Prostate gland (tissue), 2 donors: ENCODE measurements at regions not wholly inside any gene's neighbourhood (a gene's known extent, or its start where the extent isn't known, plus 50 kb on each side); places are given as distances from the start of the nearest gene placed in this dataset.

Experiments used
- POLR2A ChIP-seq: fragments of 450-650 bp; IDR thresholded peaks from one replicate; pipeline ENCODE4 v1.6.1; 2016; ENCODE audit warnings: antibody characterized with exemption, mild to moderate bottlenecking
- POLR2AphosphoS5 ChIP-seq: sonication (generic); formaldehyde crosslinking; IDR thresholded peaks from one replicate; pipeline ENCODE4 v1.6.1; 2017; ENCODE audit warnings: antibody characterized with exemption
- TF ChIP-seq, protein P1 (sequence below), 4 experiments: fragments of 200-600 bp in 2 of 4; fragments of 450-650 bp in 2 of 4; sonication (generic) in 2 of 4; IDR thresholded peaks; 1 replicate in 3 of 4; 2 replicates in 1 of 4; pipeline ENCODE4 v1.5.1; 2016 to 2019; ENCODE audit warnings: antibody characterized with exemption in 4 of 4, mild to moderate bottlenecking in 2 of 4, moderate library complexity in 2 of 4

DNA sequence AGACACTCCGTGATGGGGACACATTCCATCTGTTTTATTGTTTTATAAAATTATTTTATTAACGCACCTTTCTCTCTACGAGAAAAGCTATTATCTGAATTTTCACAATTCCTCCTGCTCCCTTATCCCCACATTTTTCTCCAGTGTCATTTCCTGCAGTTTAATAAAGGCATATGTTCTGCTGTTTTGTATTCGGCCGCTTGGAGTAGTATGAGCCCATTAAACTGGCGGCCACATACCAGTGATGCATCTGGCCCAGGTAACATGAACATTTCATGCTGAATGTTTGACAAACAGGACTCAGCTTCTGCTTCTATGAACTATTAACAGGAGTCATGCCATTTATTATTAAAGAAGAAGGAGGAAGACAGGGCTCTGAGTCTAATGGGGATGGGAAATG lies 511.0 kb downstream of the TMEM121 start:
- no peak for TF ChIP-seq POLR2A
- no peak for TF ChIP-seq POLR2AphosphoS5
- TF ChIP-seq, protein P1, sequence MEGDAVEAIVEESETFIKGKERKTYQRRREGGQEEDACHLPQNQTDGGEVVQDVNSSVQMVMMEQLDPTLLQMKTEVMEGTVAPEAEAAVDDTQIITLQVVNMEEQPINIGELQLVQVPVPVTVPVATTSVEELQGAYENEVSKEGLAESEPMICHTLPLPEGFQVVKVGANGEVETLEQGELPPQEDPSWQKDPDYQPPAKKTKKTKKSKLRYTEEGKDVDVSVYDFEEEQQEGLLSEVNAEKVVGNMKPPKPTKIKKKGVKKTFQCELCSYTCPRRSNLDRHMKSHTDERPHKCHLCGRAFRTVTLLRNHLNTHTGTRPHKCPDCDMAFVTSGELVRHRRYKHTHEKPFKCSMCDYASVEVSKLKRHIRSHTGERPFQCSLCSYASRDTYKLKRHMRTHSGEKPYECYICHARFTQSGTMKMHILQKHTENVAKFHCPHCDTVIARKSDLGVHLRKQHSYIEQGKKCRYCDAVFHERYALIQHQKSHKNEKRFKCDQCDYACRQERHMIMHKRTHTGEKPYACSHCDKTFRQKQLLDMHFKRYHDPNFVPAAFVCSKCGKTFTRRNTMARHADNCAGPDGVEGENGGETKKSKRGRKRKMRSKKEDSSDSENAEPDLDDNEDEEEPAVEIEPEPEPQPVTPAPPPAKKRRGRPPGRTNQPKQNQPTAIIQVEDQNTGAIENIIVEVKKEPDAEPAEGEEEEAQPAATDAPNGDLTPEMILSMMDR (IDR thresholded peaks at IDR 0.05) = no peak
